GM18519 (cell line): ENCODE measurements at regions not wholly inside any gene's neighbourhood (a gene's known extent, or its start where the extent isn't known, plus 50 kb on each side); places are given as distances from the start of the nearest gene placed in this dataset.
A peak's percentile ranks its signal among the peaks of the same experiment; 100 is the strongest.
"Not testable (repeated sequence)": the region's sequence is repeated elsewhere in the genome, so short reads cannot be mapped to it uniquely, and the experiment has no call there.

Source experiments
- ATAC-seq: cut with Tn5 transposase; IDR thresholded peaks from one replicate; pipeline ENCODE4 v1.9.1; 2021; ENCODE audit warnings: mild to moderate bottlenecking, moderate library complexity; ENCODE audit not compliant: unreplicated experiment, low FRiP score

GRCh38 chr3:159872374-159873109 lies 116.1 kb upstream of the IL12A start:
- no peak for ATAC-seq

GRCh38 chr3:159875116-159875515 lies 113.5 kb upstream of the IL12A start:
- ATAC-seq, result no peak

DNA sequence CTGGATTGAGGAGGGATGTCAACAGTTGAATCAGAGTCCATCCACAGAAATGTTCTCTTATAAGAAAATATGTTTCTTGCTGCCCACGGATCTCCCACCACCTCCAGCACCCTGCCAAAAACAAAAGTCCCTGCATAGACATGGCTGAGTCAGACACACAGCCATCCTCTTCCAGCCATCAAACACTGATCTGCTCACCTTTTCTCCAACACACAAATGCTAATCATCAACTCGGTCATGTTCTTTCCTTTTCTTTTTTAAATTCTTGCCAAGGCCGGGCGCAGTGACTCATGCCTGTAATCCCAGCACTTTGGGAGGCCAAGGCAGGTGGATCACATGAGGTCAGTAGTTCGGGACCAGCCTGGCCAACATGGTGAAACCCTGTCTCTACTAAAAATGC lies 110.7 kb upstream of the IL12A start:
- no peak for ATAC-seq

- ATAC-seq, result no peak
Measured at GRCh38 chr3:159879146-159879545, 109.5 kb upstream of the IL12A start.

DNA sequence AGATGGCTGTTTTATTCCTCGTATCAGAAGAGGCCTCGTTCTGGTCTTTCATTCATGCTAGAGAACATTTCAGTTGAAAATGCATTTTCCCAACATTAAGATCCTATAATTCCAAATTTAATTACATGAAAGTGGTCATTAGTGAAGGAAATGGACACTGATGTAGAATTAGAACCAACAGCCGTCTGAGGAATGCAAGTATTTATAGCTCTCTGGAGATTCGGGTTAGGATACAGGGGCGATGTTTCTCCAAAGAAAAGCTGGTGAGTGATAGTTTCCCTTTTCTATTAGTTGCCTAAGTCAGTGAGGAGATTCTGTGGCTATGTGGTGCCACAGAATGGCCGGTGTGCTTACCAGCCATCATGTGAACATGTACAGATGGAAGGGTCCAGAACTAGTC lies 109.0 kb upstream of the IL12A start:
- ATAC-seq, result no peak

DNA sequence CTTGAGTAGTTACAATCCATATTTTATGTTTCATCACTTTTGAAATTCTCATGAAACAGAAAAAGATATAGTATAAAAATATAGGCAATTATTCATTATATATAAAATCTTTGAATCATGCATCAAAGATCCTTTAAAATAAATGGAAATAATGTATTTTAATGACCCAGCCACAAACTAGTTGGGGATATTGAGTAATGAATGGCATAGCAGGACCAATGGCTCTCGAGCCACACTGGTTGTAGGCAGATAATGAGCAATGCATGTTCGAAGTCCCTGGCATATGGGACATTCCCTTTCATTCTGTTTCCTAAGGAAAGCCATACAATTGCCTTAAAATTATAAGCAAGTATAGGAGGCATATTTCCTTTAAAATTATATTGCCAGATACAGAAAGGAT lies 107.4 kb upstream of the IL12A start:
- no peak for ATAC-seq

DNA sequence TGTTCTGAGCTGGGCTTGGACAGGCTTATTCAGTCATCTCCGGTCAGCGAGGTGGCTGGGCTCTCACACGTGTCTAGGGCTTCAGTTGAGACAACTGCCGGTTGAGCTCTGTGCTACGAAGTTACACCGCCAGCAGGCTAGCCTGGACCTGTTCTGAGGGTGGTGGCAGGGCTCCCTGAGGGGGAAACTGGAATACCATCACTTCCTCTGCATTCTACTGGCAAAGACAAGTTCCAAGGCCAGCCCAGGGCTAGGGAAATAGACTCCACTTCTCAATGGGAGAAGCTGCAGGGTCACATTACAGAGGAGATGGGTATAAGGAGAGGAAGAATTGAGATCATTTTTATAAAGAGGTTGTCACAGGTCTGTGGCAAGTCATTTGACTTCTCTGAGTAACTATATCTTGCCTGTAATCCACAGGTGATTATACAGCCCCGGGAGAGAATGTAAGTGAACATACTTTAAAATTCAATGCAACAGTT lies 106.8 kb upstream of the IL12A start:
- ATAC-seq, result no peak

DNA sequence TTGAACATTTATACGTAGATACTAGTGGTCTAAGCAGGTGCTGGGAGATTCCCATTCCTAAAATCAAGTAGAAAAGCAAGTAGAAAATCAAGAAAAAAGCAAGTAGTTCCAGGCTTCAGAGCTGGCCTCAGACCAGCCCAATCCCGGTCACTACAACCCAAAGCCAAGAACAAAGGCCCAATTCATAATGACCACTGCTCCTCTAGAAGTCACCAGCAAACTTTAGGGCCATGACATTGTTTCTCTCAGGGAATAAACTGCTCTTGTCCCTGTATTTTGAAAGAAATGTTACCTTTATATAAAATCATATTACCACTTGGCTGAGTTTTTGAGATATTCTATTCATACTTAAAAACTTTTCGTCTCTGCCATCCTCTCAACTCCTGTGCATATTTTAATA lies 106.3 kb upstream of the IL12A start:
- ATAC-seq, result no peak

GRCh38 chr3:159882790-159883779 lies 105.5 kb upstream of the IL12A start:
- no peak for ATAC-seq

GRCh38 chr3:159884661-159885402 lies 103.8 kb upstream of the IL12A start:
- ATAC-seq, result peak; percentile 45

DNA sequence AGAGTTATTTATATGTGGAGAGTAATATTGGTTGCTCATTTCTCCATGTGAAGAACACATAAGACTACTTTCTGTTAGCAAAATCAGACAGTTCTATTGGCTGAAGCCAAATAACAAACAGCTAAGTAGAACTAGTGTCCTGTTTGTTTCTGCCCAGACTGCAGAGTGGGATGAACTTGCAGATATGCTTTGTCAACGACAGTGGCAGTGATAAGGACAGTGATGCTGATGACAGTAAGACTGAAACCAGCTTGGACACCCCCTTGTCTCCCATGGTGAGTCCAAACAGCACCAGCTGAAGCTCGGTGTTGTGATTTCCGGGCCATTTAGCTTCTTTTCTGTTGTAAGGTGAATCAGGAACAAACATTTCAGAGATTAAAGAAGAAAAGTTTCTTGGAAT lies 102.6 kb upstream of the IL12A start:
- ATAC-seq, result no peak

- ATAC-seq, result not testable (repeated sequence)
Measured at GRCh38 chr3:159886530-159886929, 102.1 kb upstream of the IL12A start.

DNA sequence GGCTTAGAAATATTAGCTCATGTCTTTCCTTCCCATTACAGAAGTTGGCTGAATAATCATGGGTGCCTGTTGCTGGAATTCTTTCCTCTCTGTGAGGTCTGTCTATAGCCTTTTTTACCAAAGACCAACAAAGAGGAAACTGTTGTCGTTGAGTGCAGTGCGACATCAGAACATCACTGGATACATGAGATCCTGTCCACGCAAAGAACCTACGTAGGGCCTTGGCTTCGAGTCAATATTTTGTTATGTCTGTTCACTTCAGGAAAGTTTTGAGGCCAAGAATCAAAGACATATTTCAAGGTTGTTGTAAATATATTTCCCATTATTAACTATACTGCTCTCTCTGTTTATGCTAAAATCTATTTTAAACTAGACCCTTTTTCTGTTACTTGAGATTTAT lies 101.5 kb upstream of the IL12A start:
- no peak for ATAC-seq

DNA sequence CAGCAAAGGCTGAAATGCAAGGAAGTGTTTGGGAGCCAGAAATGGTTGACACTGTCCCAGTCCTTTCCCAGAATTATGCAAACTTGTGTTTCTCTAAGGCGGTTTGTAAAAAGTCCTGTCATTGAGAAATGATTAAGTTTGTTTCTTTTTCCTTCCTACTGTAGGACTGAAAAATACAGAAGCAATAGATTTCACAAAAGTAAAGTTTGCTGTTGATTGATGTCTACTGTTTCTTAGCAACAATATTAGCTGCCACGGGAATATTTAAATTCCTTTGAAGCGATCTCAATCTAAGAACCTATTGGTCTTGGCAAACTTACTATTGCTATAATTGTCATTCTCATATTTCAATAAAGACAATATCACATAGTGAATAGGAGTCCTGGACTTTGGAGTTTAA lies 100.7 kb upstream of the IL12A start:
- no peak for ATAC-seq

DNA sequence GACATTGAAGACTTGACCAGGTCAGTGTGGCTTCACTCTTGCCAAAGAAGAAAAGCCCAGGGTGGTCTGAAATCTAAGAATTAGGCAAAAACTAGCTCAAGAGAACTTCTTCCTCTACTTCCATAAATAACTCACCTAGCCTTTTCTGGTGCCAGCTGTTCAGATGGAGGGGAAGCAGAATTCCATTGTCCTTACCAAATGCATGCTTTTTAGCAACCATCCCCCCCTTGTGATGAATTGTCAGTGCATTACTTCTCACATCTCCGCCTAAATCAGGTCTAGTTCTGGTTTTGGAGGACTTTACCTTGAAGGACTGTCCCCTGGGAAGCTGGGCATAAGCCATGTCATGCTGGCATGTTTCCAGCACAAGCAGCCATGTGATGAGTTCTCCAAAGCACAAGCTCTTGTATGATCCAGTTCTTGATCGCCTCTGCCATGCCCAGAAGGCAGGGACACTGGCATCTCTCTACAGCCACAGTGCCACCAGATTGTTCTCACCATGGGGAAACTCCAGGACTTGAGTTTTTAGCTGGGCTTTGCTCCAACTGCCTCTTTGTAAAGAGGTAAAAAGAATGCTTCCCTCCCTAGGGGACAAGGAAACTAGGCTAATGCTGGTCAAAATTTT lies 96.4 kb upstream of the IL12A start:
- ATAC-seq, result no peak

DNA sequence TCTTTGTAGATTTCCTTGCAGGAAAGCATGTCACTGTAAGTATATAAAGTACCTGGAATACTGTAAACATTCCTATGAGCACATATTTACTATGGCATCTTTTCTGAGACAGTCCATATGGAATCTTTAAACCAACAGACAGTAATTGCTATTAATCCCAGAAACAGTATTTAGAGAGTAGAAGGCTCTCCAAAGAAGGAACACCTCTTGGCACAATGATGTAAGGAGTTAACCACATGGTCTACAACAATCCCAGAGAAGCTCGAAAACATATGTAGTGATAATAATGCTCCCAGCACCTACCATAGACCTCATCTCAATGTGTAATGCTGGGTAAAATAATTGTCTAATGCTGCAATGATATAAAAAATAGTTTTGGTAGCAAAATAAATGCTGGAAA lies 95.8 kb upstream of the IL12A start:
- ATAC-seq, result no peak

DNA sequence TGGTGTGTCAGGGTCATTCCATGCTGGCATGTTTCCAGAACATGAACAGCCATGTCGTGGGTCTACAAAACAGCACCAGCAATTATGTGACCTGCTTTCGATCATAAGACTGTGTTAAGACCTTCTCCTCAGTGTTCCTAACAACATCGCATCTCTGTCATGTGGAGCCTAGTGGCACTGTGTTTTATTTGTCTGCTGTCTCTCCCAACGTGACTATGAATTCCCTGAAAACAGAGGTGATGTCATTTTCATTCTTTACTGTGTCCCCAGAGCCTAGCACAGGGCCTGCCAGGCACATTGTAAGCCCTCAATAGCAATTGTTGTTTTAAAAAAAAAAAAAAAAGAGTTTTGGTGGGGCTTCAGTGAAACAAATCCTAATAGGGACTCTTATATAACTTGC lies 94.2 kb upstream of the IL12A start:
- no peak for ATAC-seq

DNA sequence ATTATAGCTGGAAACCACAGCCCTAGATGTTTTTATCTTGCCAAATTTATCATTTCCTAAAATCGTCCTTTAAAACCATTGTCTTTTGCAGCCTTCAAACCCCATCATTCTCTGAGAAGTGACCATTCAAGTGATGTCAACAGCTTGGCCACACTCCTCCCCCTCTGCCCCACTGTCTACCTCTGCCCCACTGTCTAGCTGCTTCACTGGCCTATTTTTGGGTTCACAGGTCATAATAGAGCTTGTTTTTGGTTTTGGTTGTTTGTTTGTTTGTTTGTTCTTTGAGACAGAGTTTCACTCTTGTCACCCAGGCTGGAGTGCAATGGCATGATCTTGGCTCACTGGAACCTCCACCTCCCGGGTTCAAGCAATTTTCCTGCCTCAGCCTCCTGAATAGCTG lies 93.2 kb upstream of the IL12A start:
- no peak for ATAC-seq

GRCh38 chr3:159896543-159896942 lies 92.1 kb upstream of the IL12A start:
- no peak for ATAC-seq

- ATAC-seq, result no peak
Measured at GRCh38 chr3:159897331-159898075, 91.1 kb upstream of the IL12A start.
